Colonic mucosa (tissue), 4 donors: ENCODE measurements at regions not wholly inside any gene's neighbourhood (a gene's known extent, or its start where the extent isn't known, plus 50 kb on each side); places are given as distances from the start of the nearest gene placed in this dataset.

Experiments used
- DNase-seq: peaks from one replicate; pipeline ENCODE4 v3.0.0-alpha.2; 2020
- H3K27ac ChIP-seq: fragments of 200-600 bp; one replicate; pipeline ENCODE4 v1.8.0; 2021
- H3K27me3 ChIP-seq: fragments of 200-600 bp; one replicate; pipeline ENCODE4 v1.8.0; 2021
- H3K36me3 ChIP-seq: fragments of 200-600 bp; one replicate; pipeline ENCODE4 v1.8.0; 2021
- H3K4me1 ChIP-seq: fragments of 200-600 bp; one replicate; pipeline ENCODE4 v1.8.0; 2021; ENCODE audit warnings: mild to moderate bottlenecking
- H3K4me3 ChIP-seq: fragments of 200-600 bp; one replicate; pipeline ENCODE4 v1.8.0; 2021
- H3K9ac ChIP-seq, 2 donors: one replicate each; pipeline ENCODE4 v1.7.0; 2013; ENCODE audit warnings: control low read depth in 2 of 2, low read depth in 2 of 2, low read length in 2 of 2
- H3K9me3 ChIP-seq: fragments of 200-600 bp; one replicate; pipeline ENCODE4 v1.8.0; 2021
- intact Hi-C: fragments of 100-400 bp; cut with DNase I; formaldehyde crosslinking; loops from one replicate; pipeline ENCODE4 v1.14.1; 2022
- TF ChIP-seq, protein P1 (sequence below): fragments of 200-600 bp; IDR thresholded peaks from one replicate; pipeline ENCODE4 v1.8.0; 2022; ENCODE audit warnings: antibody characterized with exemption, mild to moderate bottlenecking
- donor health status: healthy.
- donor health status: DM: no; HTN: no; CAD: no.
- donor health status: DM: no; HTN: no; CAD: no.

DNA sequence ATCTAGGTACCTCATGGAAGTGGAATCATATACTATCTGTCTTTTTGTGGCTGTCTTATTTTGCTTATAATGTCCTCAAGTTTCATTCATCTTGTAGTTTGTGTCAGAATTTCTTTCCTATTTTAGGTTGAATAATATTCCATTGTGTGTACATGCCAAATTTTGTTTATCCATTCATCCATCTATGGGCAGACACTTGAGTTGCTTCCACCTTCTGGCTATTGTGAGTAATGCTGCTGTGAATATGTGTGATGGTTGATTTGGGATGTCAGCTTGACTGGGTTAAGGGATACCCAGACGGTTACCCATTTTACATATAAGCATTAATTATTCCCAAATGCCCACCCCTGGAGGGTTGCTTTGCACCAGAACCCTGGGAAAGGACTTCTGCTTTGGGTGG, 477.5 kb downstream of the PTPRU start:
- Histone ChIP-seq H3K4me1 (no peaks in the 10 kb centered on the region), H3K9me3 (no peaks in the 10 kb centered on the region), H3K27ac (no peak overlapping the region), H3K4me3 (no peak overlapping the region), H3K9ac (no peak overlapping the region), H3K27me3 (no peaks in the 10 kb centered on the region), H3K36me3 (no peaks in the 10 kb centered on the region)
- TF ChIP-seq, protein P1, sequence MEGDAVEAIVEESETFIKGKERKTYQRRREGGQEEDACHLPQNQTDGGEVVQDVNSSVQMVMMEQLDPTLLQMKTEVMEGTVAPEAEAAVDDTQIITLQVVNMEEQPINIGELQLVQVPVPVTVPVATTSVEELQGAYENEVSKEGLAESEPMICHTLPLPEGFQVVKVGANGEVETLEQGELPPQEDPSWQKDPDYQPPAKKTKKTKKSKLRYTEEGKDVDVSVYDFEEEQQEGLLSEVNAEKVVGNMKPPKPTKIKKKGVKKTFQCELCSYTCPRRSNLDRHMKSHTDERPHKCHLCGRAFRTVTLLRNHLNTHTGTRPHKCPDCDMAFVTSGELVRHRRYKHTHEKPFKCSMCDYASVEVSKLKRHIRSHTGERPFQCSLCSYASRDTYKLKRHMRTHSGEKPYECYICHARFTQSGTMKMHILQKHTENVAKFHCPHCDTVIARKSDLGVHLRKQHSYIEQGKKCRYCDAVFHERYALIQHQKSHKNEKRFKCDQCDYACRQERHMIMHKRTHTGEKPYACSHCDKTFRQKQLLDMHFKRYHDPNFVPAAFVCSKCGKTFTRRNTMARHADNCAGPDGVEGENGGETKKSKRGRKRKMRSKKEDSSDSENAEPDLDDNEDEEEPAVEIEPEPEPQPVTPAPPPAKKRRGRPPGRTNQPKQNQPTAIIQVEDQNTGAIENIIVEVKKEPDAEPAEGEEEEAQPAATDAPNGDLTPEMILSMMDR: no peak
- no peak for DNase-seq
- intact Hi-C loops: no loop called here

DNA sequence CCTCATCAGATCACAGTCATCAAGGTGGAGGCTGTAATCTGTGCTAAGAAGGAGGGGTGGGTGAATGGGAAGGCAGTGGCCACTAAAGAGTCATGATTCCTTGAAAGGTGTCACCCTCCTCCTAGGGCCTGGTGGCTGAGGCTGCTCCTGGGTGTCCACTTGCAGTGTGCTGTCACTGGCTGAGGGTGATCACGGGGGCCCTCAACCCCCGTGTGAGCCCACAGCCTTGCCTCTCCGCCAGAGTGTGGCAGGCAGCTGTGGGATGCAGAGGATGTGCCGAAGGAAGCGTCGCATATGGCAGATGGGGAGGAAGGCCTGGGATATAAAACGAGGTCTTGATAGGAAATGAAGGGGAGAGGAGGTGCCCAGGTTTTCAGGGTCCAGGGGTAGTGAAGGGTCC, 476.5 kb downstream of the PTPRU start:
- H3K9ac ChIP-seq: no peak overlapping the region
- no peak overlapping the region for H3K27ac ChIP-seq

DNA sequence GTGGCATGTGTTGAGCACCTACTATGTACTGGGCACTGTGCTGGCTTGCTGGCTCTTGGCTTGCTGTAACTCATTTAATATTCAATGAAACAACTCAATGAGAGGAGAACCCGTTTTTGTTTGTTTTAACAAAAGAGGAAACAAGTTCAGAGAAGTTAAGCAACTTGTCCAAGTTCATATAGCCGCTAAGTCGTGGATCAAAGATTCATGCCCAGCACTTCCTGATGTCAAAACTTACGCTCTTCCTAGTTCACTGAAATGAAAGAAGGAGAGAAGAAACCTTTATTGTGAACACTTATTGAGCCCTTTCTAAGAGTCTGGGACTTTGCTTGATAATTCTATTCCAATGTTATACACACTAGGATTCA, 475.9 kb downstream of the PTPRU start:
- Histone ChIP-seq H3K4me1 (no peaks in the 10 kb centered on the region), H3K36me3 (no peaks in the 10 kb centered on the region), H3K9ac (no peak overlapping the region), H3K9me3 (no peaks in the 10 kb centered on the region), H3K4me3 (no peak overlapping the region), H3K27me3 (no peaks in the 10 kb centered on the region), H3K27ac (no peak overlapping the region)
- TF ChIP-seq, protein P1: no peak
- intact Hi-C loops: no loop called here
- no peak for DNase-seq

More for the DNA sequence above, 476.5 kb downstream of the PTPRU start:
- TF ChIP-seq, protein P1: no peak
- Histone ChIP-seq H3K4me3 (no peak overlapping the region), H3K9me3 (no peaks in the 10 kb centered on the region), H3K27me3 (no peaks in the 10 kb centered on the region), H3K4me1 (no peaks in the 10 kb centered on the region), H3K36me3 (no peaks in the 10 kb centered on the region)
- no peak for DNase-seq
- intact Hi-C loops: no loop called here

DNA sequence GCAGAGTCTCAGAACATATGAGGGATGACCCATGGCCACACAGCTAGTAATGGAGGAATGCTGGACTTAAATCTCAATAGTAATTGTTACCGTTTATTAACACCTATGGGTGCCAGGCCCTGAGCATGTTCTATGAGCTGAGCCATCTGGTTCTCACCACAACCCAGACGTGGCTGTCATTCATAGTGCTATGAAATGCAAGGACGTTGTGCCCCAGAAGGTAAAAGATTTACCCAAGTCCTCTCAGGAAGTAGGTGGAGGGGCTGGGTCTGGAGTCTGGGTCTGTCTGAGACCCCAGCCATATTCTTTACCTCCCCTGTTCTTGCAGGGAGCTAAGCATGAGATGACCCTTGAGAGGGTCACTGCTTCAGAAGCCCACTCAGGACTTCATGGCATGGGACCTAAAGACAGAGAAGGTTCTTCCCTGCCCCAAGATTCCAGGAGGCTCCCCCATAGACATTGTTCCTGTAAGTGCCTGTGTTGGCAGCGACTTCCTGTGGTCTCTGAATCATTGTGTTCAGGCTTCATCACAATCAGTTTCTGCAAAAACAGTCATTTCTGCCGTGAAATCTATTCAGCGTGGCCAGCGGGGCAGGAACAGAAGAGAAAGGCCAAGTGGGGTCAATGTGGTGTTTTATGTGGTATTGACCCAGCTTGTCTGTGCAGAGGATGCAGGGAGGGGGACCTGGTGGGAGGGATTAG, 475.4 kb downstream of the PTPRU start:
- Histone ChIP-seq H3K9me3 (no peaks in the 10 kb centered on the region), H3K27ac (no peak overlapping the region), H3K9ac (no peak overlapping the region), H3K27me3 (no peaks in the 10 kb centered on the region), H3K4me1 (no peaks in the 10 kb centered on the region), H3K36me3 (no peaks in the 10 kb centered on the region), H3K4me3 (no peak overlapping the region)
- TF ChIP-seq, protein P1: no peak
- no peak for DNase-seq
- intact Hi-C loops: no loop called here

DNA sequence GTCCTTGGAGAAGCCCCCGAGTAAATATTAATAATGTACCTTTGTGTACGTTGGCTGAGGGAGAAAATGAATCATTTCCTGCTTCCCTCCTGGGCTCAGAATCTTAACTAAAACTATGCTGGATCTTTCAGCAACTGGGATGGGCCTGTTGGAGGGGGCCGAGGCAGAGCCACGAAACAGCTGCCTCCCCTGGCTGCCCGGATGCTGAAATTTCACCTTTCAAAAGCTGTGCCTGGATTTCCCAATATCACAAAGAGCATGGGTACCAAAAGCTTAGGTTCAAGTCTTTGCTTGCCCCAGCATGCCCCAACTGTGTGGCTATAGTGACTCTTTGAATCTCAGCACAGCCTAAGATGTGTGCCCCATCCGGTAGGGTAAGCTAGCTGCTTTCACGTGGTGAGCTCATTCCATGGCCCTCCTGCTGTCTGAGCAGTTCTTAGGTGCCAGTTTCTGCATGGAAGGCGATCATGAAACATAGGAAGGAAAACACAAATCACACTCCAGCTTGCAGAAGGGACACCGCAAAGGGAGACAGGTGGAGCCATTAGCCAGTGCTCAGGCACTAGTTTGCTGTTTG, 473.5 kb downstream of the PTPRU start:
- intact Hi-C loops: loop anchor here (10.0 kb wide), 1 partner anchor 995 kb away; no protein-coding TSS in a partner anchor
- DNase-seq: no peak
- no peak overlapping the region for H3K4me3 ChIP-seq

More for the DNA sequence above, 473.5 kb downstream of the PTPRU start:
- TF ChIP-seq, protein P1: no peak
- no peak overlapping the region for H3K9ac ChIP-seq
- no peak overlapping the region for H3K27ac ChIP-seq
- no peaks in the 10 kb centered on the region for H3K36me3 ChIP-seq
- no peaks in the 10 kb centered on the region for H3K9me3 ChIP-seq
- H3K27me3 ChIP-seq: no peaks in the 10 kb centered on the region
- H3K4me1 ChIP-seq: no peaks in the 10 kb centered on the region
